RPMI8226 (cell line): ENCODE measurements at regions not wholly inside any gene's neighbourhood (a gene's known extent, or its start where the extent isn't known, plus 50 kb on each side); places are given as distances from the start of the nearest gene placed in this dataset.
"Not testable (repeated sequence)": the region's sequence is repeated elsewhere in the genome, so short reads cannot be mapped to it uniquely, and the experiment has no call there.

Experiments used
- DNase-seq: peaks from one replicate; pipeline ENCODE4 v3.0.0-alpha.2; 2015

DNA sequence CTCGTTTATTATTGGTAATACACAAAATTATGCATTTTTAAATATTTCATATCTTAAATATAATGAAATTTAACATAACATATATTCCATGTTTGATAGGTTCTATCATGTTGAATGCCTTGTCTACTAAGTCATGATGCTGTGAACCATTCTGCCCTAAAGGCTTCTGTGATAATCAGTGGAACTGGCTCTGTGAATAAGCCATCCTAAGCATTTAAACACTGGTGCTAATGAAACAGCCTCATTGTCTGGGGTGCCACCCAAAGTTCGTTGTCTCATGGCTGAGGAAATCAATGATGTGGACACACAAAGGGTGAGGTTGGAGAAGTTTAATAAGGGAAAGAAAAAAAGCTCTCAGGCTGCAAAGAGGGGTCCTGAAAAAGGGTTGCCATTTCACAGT, 264.7 kb upstream of the ZRANB2 start:
- DNase-seq = no peak

DNA sequence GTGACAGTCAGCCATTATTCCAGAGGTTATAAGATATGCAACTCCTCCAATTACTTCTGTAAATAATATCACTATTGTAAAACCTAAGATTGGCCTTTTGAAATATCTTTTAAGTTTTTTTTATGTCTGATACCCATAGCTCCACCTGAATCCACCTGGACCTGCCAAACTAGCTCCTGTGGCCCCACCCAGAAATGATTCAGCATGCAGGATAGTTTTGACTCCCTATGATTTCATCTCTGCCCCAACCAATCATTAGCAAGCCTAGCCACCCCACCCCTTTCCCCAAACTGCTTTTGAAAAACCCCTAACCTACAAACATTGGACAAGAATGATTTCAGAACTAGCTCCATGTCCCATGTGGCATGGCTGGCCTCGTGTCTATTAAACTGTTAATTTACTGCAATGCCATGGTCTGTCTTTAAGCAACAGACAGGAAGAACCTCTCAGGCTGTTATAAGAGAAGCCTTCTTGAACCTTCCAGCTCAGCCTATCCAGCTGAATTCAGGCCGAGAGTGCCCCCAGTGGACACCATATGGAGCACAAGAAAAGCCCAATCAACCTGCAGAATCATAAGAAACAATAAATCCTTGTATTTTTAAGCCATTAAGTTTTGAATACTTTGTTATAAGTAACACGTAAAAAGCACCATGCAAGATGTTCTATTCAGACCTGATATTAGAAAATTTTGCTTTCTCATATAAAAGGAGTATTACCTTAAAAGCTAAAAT, 263.0 kb upstream of the ZRANB2 start:
- DNase-seq = peak; percentile 5

GRCh38 chr1:71339238-71339637, 258.4 kb upstream of the ZRANB2 start:
- DNase-seq = peak; percentile 2

DNA sequence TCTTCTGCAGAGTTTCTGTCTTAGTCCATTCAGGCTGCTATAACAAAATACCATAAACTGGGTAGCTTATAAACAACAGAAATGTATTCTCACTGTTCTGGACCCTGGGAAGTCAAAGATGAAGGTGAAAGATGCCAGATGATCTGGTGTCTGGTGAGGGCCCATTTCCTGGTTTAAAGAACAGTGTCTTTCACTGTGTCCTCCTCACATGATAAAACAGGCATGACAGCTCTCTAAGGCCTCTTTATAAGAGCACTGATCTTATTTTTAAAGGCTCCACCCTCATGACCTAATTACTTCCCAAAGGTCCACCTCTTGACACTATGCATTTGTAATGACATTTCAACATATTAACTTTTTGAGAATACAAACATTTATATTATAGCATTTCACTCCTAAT, 250.2 kb upstream of the ZRANB2 start:
- no peak for DNase-seq

- no peak for DNase-seq
Observed at GRCh38 chr1:71324671-71325267, 243.9 kb upstream of the ZRANB2 start.

GRCh38 chr1:71312545-71312944, 231.7 kb upstream of the ZRANB2 start:
- DNase-seq = peak; percentile 2

DNA sequence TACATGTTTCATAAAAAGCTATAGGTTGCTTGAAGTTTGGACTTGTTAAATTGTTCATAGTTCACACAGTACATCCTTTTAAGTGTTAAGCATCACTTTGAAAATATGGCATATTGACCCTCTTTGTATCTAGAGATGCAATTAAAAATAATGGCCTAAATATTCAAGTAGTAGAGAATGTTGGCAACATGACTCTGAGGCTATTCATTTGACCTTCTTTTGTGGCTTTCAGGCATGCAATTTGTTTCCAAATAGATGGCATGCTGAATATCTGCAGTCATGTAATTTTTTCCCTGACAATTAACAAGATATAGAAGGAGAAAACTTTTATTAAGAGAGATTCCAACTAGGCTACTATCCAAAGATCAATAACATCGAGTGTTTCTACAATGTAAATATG, 230.5 kb upstream of the ZRANB2 start:
- DNase-seq = no peak

- DNase-seq = peak; percentile 58
Observed at GRCh38 chr1:71307451-71307850, 226.6 kb upstream of the ZRANB2 start.

- no peak for DNase-seq
Observed at GRCh38 chr1:71304125-71304524, 223.3 kb upstream of the ZRANB2 start.

DNA sequence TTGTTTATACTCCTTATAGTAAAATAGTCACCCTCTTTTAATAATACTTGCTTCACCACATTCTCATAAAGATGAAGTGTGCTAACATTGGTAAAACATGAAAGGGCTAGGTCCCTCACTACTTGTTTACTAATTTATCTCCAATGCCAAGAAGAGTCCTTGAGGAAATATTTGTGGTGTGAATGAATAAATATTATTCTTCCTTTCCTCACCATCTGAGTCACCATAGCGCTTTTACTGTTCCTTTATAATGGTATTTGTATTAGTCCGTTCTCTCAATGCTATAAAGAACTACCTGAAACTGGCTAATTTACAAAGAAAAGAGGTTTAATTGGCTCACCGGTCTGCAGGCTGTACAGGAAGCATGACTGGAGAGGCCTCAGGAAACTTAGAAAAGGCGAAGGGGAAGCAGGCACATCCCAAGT, 222.8 kb upstream of the ZRANB2 start:
- DNase-seq = no peak

GRCh38 chr1:71298633-71299032, 217.8 kb upstream of the ZRANB2 start:
- DNase-seq = no peak

DNA sequence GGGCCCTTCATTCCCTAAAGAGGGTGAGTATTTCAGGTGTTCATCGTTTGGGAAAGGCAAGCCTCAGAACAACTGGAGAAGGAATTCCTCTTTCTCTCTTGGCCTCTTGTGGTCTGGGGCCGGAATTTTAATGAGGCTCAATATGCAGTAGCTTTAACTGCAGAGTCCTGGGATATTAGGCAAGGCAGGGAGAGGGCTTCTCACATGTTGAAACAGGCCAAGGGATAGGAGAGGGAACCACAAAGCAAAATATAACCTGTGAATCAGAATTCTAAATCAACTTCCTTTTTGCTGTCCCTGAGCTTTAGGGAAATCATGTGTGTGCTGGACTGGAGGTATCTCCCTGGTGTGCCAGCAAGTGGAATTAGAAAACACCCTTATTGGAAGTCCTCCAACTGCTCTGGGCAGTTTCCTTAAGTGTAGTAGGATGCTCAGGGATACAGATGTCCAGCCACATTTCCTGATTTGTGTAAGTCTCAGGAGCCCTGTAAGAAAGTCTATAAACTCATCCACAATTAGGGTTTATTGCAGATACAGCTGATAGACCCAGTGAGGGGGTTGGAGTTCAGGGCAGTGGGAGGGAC, 215.8 kb upstream of the ZRANB2 start:
- DNase-seq = no peak

GRCh38 chr1:71295350-71295749, 214.5 kb upstream of the ZRANB2 start:
- no peak for DNase-seq

DNA sequence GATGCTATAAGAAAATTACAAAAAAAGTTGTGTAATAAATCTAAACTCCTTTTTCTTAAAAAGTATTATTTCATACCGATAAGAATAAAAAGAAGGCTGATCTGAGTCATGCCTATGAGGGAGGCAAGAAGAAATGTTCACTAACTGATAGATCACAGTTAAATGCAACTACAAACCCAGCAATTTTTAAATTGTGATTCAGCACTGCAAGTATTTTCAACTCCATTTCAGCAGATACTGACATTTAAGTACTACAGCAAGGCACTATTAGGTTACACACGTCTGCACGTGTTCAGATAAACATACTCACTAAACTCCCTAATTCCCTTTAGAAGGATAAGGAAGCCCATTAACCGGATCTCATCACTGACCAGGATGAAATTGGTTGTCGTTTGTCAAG, 213.3 kb upstream of the ZRANB2 start:
- no peak for DNase-seq

DNA sequence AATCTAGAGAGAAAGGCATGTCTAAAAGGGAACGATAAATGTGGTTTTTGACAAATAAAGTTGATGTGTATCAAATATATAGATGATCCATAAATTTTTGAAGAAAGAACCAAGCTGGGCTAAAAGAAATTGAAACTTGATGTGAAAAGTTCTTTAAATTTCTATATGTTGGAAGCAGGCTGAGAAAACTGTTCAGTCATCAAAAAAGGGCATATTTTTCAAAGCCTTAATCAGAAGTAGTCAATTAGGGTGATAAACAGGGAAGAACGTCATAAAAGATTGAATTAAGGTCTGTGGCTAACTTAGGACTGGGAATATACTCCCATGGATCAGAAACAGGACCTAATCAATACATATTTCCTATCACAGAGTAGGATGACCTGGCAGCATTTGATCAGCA, 211.4 kb upstream of the ZRANB2 start:
- no peak for DNase-seq

DNA sequence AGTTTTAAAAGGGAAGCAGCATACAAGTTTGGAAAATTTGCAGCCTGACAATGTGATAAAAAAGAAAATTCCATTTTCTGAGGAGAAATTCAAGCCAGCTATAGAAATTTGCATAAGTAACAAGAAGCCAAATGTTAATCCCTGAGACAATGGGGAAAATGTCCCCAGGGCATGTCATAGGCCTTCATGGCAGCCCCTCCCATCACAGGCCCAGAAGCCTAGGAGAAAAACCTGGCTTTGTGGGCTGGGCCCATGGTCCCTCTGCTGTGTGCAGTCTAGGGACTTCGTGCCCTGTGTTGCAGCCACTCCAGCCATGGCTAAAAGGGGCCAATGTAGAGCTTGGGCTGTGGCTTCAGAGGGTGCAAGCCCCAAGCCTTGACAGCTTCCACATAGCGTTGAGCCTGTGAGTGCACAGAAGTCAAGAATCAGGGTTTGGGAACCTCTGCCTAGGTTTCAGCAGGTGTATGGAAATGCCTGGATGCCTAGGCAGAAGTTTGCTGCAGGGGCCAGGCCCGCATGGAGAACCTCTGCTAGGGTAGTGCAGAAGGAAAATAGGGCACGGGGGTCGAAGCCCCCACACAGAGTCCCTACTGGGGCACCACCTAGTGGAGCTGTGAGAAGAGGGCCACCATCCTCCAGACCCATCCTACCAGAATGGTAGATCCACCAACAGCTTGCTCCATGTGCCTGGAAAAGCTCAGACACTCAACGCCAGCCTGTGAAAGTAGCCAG, 209.8 kb upstream of the ZRANB2 start:
- not testable (repeated sequence) for DNase-seq

DNA sequence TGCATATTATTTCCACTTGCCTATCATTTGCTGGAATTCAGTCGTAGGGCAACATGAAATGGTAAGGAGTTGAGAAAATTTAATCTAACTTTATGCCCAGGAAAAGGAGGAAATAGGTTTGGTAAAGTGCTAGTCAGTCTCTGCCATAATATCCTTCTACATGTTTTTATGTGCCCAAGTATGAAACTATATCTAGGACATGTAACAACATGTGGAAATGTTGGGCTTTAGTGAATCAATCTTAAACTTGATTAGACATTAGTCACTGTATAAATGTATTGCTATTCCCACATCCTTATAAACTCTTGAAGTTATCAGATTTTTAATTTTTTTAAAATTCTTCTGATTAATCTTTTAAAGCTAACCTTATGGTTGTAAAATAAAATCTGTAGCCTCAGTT, 204.7 kb upstream of the ZRANB2 start:
- no peak for DNase-seq

GRCh38 chr1:71276466-71276865, 195.6 kb upstream of the ZRANB2 start:
- no peak for DNase-seq

- DNase-seq = no peak
Observed at GRCh38 chr1:71273334-71273733, 192.5 kb upstream of the ZRANB2 start.

DNA sequence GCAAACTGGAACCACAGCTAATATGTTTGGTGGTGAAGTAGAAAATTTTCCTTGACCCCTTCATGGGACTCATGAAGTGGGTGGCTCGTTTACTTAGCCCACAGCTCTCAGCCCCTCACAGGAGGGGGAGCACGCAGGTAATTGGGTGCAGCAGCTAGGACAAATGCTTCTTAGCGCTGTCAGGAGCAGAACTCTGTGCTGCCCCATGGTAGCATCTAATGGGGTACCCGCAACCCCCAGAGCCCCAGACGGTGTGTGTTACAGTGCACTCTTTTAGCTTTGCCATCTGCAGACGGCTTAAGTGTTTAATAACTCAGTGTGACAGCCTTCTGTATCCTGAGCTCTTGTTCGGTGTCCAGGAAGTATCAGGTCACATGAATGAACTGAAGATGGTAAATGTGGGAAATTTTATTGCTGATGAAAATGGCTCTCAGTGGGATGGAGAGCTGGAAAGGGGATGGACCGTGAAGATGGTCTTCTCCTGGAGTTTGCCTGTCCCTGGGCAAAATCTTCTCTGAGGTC, 189.6 kb upstream of the ZRANB2 start:
- DNase-seq = no peak

DNA sequence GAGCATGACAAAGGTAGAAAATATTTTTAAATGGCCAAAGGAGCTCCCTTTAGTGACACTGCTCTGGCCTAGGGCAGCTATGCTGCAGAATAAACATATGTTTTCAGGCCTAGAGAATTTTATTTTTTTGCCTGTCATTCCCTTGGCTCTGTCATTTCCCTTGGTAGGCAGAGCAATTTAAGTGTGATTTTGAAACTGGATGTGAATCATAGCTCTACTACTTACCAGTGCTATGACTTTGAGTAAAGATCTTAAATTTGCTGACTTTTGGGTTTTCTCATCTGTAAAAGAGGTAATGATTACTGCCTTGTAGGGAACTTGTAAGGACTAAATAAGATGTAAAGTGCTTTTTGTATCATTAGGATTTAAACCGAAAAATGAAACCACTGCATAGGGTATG, 189.0 kb upstream of the ZRANB2 start:
- DNase-seq = no peak

GRCh38 chr1:71269179-71269578, 188.3 kb upstream of the ZRANB2 start:
- DNase-seq = no peak

DNA sequence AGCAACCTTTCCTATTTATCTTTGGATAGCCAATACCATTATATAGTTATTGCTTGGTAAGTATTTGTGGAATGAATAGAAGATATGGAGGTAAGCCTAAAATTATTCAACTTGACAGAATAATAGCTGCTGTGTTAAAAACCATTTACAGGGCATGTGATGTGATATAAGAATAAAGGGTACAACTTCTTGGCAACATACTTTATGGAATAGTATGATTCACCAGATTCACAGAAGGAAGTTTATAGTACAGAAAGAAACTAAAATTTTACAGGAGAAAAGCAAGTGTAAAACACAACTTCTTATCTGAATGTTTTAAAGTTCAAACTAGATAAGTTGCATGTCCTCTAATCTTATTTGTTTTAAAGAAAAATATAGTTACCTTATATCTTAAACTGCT, 186.4 kb upstream of the ZRANB2 start:
- DNase-seq = no peak

DNA sequence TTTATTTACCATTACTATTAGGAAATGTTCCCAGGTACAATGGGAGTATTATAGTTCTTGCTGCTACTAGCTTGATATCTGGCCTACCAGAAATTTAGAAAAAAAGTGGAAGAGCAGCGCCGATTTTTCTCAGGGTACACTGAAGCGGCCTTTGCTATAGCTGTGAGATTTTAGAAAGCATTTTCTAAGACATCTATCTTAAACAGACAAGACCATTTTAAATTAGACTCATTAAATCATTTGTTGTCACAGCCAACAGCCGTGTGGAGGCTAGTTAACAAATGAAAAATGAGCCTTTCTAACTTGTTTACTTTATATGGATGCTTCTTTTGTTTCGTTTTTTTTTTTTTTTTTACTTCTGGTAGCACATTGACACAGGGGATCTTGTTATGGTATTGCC, 183.2 kb upstream of the ZRANB2 start:
- DNase-seq = no peak
